ENCODE measurements at regions not wholly inside any gene's neighbourhood (a gene's known extent, or its start where the extent isn't known, plus 50 kb on each side); places are given as distances from the start of the nearest gene placed in this dataset.

GRCh38 chr1:36717431-36717830 lies 234.7 kb upstream of the CSF3R start:
- DNase-seq (ENCODE audit: low read depth in 2 of 2), result no peak

DNA sequence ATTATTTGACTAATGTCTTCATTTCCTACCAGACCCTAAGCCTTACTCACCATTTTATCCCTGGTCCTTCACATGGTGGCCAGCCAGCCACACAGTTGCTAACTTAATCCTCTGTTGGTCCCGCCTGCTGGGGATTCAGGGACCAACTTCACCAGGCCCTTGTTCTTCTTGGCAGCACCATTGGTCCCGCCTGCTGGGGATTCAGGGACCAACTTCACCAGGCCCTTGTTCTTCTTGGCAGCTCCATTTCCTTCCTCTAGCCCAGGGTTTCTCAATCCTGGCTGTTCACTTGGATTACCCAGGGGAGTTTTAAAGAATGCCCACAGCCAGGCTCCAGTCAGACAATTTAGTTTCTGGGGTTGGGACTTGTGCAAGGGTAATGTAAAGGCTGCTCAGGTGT lies 233.1 kb upstream of the CSF3R start:
- no peak for DNase-seq (ENCODE audit: low read depth in 2 of 2)

DNA sequence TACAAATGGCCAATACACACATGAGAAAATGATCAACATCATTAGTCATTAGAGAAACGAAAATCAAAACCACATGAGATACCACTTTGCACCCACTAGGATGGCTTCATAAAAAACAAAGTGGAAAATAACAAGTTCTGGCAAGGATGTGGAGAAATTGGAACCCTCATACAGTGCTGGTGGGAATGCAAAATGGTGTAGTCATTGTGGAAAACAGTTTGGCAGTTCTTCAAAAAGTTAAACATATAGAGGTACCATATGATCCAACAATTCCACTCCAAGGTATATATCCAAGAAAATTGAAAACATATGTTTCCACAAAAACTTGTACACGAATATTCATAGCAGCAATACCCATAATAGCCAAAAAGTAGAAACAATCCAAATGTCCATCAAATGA lies 231.6 kb upstream of the CSF3R start:
- DNase-seq (ENCODE audit: low read depth in 2 of 2), result no peak

DNA sequence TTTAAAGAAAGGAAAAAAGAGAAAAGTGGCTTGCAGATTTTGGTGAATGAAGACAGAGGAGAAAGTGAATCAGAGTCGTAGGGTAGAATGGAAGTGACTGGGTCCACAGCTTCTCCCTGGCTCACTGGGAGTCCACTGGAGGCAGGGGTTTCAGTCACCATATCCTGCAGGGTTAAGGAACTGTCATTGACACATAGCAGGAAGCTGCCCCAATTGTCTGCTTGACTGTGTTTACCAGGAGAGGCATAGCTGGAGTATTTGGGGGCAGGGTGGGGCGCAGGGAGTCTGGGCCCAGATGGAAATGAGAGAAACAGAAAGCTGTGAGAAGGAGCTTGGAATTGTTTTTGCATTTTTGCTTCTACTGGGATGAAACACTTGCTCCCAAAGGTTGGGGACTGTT lies 228.8 kb upstream of the CSF3R start:
- no peak for DNase-seq (ENCODE audit: low read depth in 2 of 2)

- DNase-seq (ENCODE audit: low read depth in 2 of 2), result no peak
Measured at GRCh38 chr1:36710951-36711350, 228.2 kb upstream of the CSF3R start.

DNA sequence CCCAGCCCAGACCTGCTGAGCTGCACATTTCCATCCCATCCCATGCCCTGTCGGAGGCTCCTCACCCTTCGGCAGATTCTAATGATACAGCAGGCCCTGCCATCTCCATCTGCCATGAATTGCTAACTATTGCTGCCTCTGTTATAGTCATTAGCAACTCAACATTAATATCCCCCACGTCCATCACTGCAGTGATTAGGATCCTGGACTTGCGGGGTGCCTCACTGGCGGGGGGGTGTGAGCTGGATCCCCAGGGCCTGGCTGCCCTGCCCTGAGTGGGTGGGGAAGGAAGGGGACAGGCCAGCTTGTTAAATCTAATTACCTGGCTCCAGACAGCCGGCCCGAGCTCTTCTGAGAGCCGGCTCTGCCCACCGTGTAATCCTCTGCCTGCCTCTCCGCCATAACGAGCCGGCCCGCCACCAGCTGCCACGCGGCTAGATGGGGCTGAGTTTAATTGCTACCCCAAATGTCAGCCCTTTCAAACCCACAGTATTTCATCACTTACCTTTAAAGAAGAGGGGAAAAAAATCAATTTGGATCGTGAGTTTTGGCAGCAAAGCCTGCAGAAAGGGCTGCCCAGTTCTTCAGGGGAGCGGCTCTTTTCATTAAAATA lies 227.3 kb upstream of the CSF3R start:
- no peak for DNase-seq (ENCODE audit: low read depth in 2 of 2)

- no peak for DNase-seq (ENCODE audit: low read depth in 2 of 2)
Measured at GRCh38 chr1:36708587-36708986, 225.9 kb upstream of the CSF3R start.

DNA sequence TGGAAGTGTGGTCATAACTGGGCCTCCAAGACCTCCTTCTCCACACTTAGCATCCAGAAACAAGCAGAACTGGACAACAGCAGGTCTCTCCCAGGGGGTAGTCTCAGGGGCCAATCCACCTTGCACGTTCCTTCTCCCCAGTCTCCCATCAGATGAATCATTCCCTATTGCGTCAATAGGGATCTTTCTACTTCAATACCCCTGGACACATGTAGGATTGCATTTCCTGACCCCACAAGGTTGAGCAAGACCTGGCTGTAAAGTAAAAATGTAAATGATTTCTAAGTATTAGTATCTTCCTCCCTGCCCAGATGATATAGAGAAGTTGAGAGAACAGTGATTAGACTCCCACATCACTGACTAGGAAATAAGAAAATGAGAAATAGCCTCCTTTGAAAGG lies 224.5 kb upstream of the CSF3R start:
- DNase-seq (ENCODE audit: low read depth in 2 of 2), result no peak

- DNase-seq (ENCODE audit: low read depth in 2 of 2), result no peak
Measured at GRCh38 chr1:36706416-36706815, 223.7 kb upstream of the CSF3R start.

- DNase-seq (ENCODE audit: low read depth in 2 of 2), result no peak
Measured at GRCh38 chr1:36705629-36706028, 222.9 kb upstream of the CSF3R start.

DNA sequence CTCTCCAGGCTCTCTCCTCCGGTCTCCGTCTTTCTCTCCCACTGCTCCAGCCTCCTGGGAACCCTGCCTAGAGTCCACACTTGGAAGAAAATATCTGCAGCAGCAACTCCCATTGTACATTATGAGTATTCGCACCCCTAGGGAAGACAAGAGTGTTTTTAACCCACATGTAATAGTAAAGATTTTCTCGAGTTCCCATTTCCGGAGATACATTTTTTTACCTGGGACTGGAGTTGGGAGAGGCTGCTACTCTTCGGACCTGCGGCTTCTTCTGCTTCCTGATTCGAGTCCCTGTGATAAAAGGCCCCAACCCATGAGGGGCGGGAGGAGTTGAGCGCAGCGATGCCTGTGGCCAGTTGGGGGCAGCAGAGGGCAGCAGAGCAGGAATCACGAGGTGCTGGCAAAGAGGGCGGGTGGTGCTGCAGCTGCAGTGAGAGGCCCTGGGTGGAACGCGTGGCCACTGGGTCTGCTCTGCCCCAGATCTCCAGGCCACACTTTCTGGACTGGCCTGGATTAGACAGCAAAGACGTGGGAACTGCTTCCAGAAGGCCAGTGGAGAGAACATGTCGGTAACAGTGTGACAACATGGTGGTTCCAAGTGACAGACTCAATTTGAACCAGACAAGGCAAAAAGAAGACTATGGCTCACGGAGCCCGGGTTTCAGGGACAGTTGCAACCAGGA lies 221.0 kb upstream of the CSF3R start:
- DNase-seq (ENCODE audit: low read depth in 2 of 2), result peak in 1 of 2 donors; percentile 21

GRCh38 chr1:36702963-36703362 lies 220.2 kb upstream of the CSF3R start:
- DNase-seq (ENCODE audit: low read depth in 2 of 2), result no peak

GRCh38 chr1:36699113-36699911 lies 216.6 kb upstream of the CSF3R start:
- no peak for DNase-seq (ENCODE audit: low read depth in 2 of 2)

DNA sequence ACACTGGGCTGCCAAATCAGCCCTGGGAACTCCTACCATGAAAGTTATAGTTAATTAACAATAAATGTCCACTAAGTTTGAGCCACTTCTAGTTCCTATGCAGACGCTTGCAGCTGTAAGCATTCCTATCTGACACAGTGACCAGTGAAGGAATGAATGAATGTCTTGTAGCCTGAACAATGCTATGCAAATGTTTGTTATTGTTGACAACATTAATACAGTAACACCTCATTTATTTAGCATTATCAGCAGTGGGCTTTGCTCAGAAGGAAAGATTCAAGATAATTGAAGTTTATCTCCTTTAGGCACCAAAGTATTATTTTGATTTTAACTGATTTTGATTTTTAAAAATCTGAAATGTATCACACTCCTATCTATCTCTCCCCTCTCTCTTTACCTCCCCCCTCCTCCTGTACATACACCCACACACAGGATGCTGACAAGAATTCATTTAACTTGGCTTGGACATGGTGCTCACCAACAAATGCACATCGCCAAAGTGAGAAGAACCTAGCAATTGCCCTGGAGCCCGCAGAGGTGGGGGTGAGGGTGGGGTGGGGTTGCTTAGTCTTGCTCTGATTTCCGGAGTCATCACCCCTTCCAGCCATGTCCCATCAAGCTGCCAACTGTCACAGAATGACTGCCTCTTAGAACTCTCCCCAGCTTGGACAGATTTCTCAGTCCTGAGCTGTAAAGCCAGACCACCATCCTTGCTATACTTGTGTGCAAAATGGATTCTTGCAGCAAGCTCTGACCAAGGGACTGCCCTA lies 215.3 kb upstream of the CSF3R start:
- no peak for DNase-seq (ENCODE audit: low read depth in 2 of 2)

DNA sequence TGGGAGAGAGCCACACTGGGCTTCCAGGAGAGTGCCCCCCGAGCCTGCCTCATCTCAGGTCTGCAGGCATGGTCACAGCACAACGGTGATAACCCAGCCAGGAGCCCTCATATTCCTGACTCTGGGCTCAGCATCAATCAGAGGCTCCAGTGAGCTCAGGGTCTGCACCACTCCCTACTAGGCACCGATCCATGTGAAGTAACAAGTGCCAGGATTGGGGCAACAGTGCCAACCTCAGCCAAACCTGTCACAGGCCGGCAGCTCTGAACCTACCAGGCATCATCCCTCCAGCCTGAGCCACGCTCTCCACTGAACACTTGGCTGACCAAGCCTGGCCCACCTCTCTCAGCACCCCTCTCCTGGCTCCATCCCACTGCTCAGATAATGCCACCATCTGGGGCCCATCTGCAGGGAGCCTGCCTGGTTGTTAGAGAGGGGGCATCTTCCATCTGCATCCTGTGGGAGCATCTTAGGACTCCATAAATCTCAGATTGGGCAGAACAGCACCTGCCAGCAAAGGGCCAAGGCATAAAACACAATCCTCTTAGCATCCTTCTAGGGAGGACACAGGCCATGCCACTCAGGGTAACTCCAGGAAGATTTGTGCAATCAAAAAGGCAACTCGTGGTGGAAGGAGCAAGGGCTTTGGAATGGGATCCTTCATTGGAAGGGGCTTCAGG lies 213.7 kb upstream of the CSF3R start:
- DNase-seq (ENCODE audit: low read depth in 2 of 2), result no peak

DNA sequence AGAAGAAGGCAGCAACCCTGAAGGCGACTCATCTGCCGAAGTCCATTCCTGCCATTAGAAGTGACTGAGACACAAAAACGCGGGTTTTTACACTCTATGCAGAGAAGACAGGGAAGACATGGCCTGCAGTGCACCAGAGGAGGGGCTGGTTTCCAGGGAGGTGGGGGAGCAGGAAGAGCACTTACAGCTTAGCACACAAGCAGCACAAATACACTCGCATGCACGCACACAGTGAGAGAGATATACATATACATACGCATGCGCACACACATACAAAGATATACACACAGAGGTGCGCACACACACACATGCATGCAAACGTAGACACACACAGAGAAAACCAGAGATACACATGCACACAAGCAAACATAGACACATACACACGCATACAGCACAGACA lies 210.9 kb upstream of the CSF3R start:
- DNase-seq (ENCODE audit: low read depth in 2 of 2), result no peak

- no peak for DNase-seq (ENCODE audit: low read depth in 2 of 2)
Measured at GRCh38 chr1:36693161-36693525, 210.4 kb upstream of the CSF3R start.

DNA sequence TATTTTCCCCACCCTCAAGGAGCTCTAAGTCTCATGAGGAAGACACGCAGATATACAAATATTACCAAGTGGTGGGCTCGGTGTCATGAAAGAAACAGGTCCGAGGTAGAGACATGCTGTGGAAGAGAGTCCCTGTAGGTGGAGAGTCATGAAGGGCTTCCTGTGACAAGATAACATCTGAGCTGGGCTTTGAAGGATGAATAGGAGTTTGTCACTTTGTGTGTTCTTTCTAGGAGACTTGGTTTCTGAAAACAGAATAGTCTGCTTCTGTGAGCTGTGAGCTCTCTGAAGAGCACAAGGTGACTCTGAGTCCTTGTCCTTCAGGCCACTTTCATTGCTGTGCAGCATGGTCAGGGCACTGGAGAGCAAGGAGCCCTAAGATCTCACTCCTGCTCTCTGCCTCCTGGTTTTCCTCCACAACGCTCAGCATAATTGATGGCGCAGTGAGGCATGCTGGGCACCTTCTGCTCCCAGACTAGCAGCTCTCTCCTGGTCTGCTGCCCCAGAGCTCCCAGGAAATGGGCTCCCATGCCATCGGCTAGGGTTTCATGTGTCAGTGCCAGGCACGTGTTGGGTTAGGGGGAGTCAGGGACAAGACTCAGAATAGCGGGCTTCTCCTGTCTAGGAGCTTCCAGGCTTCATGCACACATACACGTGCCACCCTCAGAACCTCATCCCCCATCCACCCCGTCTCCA lies 209.9 kb upstream of the CSF3R start:
- DNase-seq (ENCODE audit: low read depth in 2 of 2), result no peak

DNA sequence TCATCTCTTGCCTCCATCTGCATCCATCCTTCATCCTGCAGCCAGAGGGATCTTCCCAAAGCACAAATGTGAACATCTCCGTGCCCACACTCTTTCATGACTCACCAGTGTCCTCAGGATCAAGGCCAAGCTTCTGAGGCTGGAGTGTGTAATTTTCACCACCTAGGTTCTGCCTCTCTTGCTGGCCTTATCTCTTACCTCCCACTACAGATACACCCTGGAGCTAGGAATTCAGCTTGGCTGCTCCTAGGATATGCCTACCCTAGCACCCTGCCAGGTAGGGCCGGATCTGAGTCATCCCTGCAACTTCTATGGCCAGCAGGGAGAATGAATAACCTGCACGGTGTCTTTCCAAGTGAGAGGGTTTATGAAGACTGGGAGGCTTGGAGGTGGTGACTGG lies 208.7 kb upstream of the CSF3R start:
- DNase-seq (ENCODE audit: low read depth in 2 of 2), result no peak

GRCh38 chr1:36689992-36690391 lies 207.3 kb upstream of the CSF3R start:
- no peak for DNase-seq (ENCODE audit: low read depth in 2 of 2)

GRCh38 chr1:36687312-36687711 lies 204.6 kb upstream of the CSF3R start:
- DNase-seq (ENCODE audit: low read depth in 2 of 2), result no peak
